ENCODE measurements at regions not wholly inside any gene's neighbourhood (a gene's known extent, or its start where the extent isn't known, plus 50 kb on each side); places are given as distances from the start of the nearest gene placed in this dataset.

DNA sequence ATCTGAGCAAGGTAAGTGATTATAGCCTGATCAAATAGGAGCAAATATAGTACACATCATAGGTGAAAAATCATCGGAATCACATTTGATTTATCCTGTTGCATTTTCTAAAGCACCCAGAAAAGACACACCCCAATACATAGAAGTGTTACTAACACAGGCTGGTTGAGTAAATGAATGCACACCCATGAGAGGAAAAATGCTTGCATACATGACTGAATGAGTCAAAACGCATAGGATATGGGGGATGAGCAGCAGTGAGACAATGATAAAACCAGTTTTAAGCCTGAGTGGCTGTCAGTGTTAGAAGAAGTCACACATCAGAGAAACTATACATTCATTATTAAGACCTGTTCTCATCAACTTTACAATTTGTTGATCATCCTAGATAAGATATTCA is 449.6 kb upstream of the CDH20 start:
- H3K27ac ChIP-seq: no peak overlapping the region
- no peak overlapping the region for H3K4me3 ChIP-seq
- H3K4me1 ChIP-seq: no peaks in the 10 kb centered on the region
- no peaks in the 10 kb centered on the region for H3K36me3 ChIP-seq (replicated peaks in 1 of 2; ENCODE audit: insufficient read depth in 1 of 2, low read depth in 2 of 2)
- TF ChIP-seq POLR2A (IDR thresholded peaks at IDR 0.05): no peak
- TF ChIP-seq, protein P1, sequence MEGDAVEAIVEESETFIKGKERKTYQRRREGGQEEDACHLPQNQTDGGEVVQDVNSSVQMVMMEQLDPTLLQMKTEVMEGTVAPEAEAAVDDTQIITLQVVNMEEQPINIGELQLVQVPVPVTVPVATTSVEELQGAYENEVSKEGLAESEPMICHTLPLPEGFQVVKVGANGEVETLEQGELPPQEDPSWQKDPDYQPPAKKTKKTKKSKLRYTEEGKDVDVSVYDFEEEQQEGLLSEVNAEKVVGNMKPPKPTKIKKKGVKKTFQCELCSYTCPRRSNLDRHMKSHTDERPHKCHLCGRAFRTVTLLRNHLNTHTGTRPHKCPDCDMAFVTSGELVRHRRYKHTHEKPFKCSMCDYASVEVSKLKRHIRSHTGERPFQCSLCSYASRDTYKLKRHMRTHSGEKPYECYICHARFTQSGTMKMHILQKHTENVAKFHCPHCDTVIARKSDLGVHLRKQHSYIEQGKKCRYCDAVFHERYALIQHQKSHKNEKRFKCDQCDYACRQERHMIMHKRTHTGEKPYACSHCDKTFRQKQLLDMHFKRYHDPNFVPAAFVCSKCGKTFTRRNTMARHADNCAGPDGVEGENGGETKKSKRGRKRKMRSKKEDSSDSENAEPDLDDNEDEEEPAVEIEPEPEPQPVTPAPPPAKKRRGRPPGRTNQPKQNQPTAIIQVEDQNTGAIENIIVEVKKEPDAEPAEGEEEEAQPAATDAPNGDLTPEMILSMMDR (IDR thresholded peaks at IDR 0.05): no peak
- intact Hi-C loops (cut with DNase I): no loop called here
- H3K27me3 ChIP-seq: no peaks in the 10 kb centered on the region
- no peak for DNase-seq
- 59 to 74% methylated on average over 2 of the region's 2 CpGs for WGBS, 2 donors
- H3K9me3 ChIP-seq: no peaks in the 10 kb centered on the region
- ATAC-seq: no peak

DNA sequence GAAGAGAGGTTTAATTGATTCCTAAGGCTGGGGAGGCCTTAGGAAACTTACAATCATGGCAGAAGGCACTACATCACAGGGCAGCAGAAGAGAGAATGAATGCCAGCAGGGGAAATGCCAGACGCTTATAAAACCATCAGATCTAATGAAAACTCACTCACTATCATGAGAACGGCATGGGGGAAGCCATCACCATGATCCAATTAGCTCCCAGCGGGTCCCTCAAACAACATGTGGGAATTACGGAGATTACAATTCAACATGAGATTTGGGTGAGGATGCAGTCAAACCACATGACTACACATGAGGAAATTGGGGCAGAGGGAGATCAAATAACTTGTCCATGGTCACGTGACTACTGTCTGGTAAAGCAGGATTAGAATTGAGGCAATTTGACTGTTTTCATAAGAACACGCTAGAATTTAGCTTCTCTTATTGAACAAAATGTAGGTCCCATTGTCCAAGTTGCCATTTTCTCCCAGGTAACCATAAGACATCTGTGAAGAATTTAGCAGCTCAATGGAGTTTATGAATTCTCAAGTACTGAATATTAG is 445.1 kb upstream of the CDH20 start:
- Histone ChIP-seq H3K27me3 (no peaks in the 10 kb centered on the region), H3K4me1 (no peaks in the 10 kb centered on the region), H3K4me3 (no peak overlapping the region), H3K9me3 (no peaks in the 10 kb centered on the region), H3K36me3 (replicated peaks in 1 of 2; ENCODE audit: insufficient read depth in 1 of 2, low read depth in 2 of 2) (no peaks in the 10 kb centered on the region), H3K27ac (no peak overlapping the region)
- DNase-seq (no peak), ATAC-seq (no peak)
- WGBS, 2 donors: 49 to 61% methylated on average over 6 of the region's 6 CpGs
- no peak for TF ChIP-seq POLR2A (IDR thresholded peaks at IDR 0.05)
- TF ChIP-seq, protein P1 (IDR thresholded peaks at IDR 0.05): no peak
- intact Hi-C loops (cut with DNase I): no loop called here

DNA sequence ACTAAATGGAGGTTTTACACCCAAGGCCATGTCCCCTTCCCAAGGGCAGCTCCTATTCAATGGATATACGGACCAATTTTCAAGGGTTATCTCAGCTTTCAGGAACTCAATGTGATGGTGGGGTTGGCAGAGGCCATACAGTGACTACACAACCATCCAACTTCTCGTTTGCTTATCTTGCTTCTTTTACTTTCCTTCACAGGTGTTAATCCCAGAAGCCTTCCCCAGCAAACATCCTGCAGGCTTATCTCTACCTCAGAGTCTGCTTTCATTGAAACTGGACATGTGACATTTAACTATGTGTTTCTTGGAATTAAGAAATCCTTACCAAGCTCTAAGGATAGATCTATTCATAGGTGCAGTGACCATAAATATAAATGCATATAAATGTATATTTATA is 443.8 kb upstream of the CDH20 start:
- Histone ChIP-seq H3K4me3 (no peak overlapping the region), H3K27me3 (no peaks in the 10 kb centered on the region), H3K36me3 (replicated peaks in 1 of 2; ENCODE audit: insufficient read depth in 1 of 2, low read depth in 2 of 2) (no peaks in the 10 kb centered on the region), H3K4me1 (no peaks in the 10 kb centered on the region), H3K27ac (no peak overlapping the region), H3K9me3 (no peaks in the 10 kb centered on the region)
- WGBS, 2 donors: 19 to 24% methylated on average over 2 of the region's 2 CpGs
- TF ChIP-seq, protein P1 (IDR thresholded peaks at IDR 0.05): no peak
- no peak for TF ChIP-seq POLR2A (IDR thresholded peaks at IDR 0.05)
- intact Hi-C loops (cut with DNase I): no loop called here
- DNase-seq: no peak
- no peak for ATAC-seq

DNA sequence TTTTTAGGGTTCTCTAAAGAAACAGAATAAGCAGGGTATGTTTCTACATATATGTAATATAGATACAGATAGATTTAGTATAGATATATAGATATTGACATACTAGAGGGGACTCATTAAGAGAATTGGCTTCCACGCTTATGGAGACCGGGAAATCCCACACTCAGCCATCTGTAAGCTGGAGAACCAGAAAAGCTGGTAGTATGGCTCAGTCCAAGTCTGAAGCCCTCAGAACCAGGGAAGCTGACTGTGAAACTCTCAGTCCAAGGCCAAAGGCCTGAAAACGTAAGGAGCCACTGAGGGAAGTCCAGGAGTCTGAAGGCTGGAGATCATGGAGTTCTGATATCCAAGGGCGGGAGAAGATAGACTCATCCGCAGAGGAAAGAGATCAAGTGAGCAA is 441.3 kb upstream of the CDH20 start:
- no peak overlapping the region for H3K27ac ChIP-seq
- H3K4me1 ChIP-seq: no peaks in the 10 kb centered on the region
- WGBS, 2 donors: 76 to 80% methylated on average over 5 of the region's 5 CpGs
- H3K27me3 ChIP-seq: no peaks in the 10 kb centered on the region
- intact Hi-C loops (cut with DNase I): no loop called here
- H3K4me3 ChIP-seq: no peak overlapping the region
- DNase-seq: no peak
- TF ChIP-seq, protein P1 (IDR thresholded peaks at IDR 0.05): no peak
- no peak for TF ChIP-seq POLR2A (IDR thresholded peaks at IDR 0.05)
- H3K9me3 ChIP-seq: no peaks in the 10 kb centered on the region
- no peaks in the 10 kb centered on the region for H3K36me3 ChIP-seq (replicated peaks in 1 of 2; ENCODE audit: insufficient read depth in 1 of 2, low read depth in 2 of 2)
- no peak for ATAC-seq

DNA sequence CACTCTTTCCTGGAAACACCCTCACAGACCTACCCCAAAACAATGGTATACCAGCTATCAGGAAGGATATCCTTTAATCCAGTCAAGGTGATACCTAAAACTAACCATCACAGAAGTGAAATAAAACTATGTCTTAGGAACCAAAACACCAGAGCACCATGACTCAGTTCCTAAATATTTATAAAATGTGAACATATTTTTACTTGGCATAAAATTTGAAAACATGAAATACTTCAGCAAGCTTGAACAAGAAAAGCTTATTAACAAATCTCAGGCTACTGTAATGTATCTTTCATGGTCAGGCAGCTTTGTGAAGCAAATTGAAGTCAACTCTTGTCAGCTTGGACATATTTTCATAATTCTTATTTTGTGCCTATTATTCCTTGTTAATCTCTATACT is 440.8 kb upstream of the CDH20 start:
- Histone ChIP-seq H3K9me3 (no peaks in the 10 kb centered on the region), H3K27ac (no peak overlapping the region), H3K4me3 (no peak overlapping the region), H3K36me3 (replicated peaks in 1 of 2; ENCODE audit: insufficient read depth in 1 of 2, low read depth in 2 of 2) (no peaks in the 10 kb centered on the region), H3K4me1 (no peaks in the 10 kb centered on the region), H3K27me3 (no peaks in the 10 kb centered on the region)
- DNase-seq (no peak), ATAC-seq (no peak)
- intact Hi-C loops (cut with DNase I): no loop called here
- no peak for TF ChIP-seq POLR2A (IDR thresholded peaks at IDR 0.05)
- TF ChIP-seq, protein P1 (IDR thresholded peaks at IDR 0.05): no peak

Measured in body of pancreas (tissue), 4 donors.